GM18907 (cell line): ENCODE measurements at regions not wholly inside any gene's neighbourhood (a gene's known extent, or its start where the extent isn't known, plus 50 kb on each side); places are given as distances from the start of the nearest gene placed in this dataset.
"Not testable (repeated sequence)": the region's sequence is repeated elsewhere in the genome, so short reads cannot be mapped to it uniquely, and the experiment has no call there.

Experiments used
- ATAC-seq: cut with Tn5 transposase; IDR thresholded peaks from one replicate; pipeline ENCODE4 v1.9.1; 2021; ENCODE audit warnings: mild to moderate bottlenecking, moderate library complexity; ENCODE audit not compliant: unreplicated experiment

GRCh38 chr4:189207872-189208271 is 732.8 kb upstream of the FRG1 start:
- ATAC-seq = no peak

GRCh38 chr4:189215574-189215973 is 725.1 kb upstream of the FRG1 start:
- no peak for ATAC-seq

GRCh38 chr4:189221691-189222090 is 719.0 kb upstream of the FRG1 start:
- no peak for ATAC-seq

GRCh38 chr4:189228726-189229125 is 711.9 kb upstream of the FRG1 start:
- no peak for ATAC-seq

- ATAC-seq = no peak
These were observed 708.4 kb upstream of the FRG1 start for GRCh38 chr4:189232274-189232673.

DNA sequence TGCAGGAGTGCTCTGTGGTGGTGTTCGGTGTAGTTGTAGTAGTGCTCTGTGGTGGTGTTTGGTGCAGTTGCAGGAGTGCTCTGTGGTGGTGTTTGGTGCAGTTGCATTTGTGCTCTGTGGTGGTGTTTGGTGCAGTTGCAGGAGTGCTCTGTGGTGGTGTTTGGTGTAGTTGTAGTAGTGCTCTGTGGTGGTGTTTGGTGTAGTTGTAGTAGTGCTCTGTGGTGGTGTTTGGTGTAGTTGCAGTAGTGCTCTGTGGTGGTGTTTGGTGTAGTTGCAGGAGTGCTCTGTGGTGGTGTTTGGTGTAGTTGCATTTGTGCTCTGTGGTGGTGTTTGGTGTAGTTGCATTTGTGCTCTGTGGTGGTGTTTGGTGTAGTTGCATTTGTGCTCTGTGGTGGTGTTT is 706.9 kb upstream of the FRG1 start:
- ATAC-seq = not testable (repeated sequence)

- not testable (repeated sequence) for ATAC-seq
These were observed 705.7 kb upstream of the FRG1 start for GRCh38 chr4:189234948-189235347.

- no peak for ATAC-seq
These were observed 705.1 kb upstream of the FRG1 start for GRCh38 chr4:189235599-189235998.

DNA sequence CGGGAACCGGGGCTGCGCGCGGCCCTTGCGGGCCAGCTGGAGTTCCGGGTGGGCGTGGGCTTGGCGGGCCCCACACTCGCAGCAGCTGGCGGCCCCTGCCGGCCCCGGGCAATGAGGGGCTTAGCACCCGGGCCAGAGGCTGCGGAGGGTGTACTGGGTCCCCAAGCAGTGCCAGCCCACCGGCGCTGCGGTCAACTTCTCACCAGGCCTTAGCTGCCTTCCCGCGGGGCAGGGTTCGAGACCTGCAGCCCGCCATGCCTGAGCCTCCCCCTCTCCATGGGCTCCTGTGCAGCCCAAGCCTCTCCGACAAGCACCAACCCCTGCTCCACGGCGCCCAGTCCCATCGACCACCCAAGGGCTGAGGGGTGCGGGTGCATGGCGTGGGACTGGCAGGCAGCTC is 704.4 kb upstream of the FRG1 start:
- ATAC-seq = not testable (repeated sequence)

- no peak for ATAC-seq
These were observed 703.3 kb upstream of the FRG1 start for GRCh38 chr4:189237340-189237739.

GRCh38 chr4:189255636-189256035 is 685.0 kb upstream of the FRG1 start:
- ATAC-seq = no peak

GRCh38 chr4:189261475-189261874 is 679.2 kb upstream of the FRG1 start:
- ATAC-seq = no peak

GRCh38 chr4:189265515-189265914 is 675.2 kb upstream of the FRG1 start:
- ATAC-seq = no peak

DNA sequence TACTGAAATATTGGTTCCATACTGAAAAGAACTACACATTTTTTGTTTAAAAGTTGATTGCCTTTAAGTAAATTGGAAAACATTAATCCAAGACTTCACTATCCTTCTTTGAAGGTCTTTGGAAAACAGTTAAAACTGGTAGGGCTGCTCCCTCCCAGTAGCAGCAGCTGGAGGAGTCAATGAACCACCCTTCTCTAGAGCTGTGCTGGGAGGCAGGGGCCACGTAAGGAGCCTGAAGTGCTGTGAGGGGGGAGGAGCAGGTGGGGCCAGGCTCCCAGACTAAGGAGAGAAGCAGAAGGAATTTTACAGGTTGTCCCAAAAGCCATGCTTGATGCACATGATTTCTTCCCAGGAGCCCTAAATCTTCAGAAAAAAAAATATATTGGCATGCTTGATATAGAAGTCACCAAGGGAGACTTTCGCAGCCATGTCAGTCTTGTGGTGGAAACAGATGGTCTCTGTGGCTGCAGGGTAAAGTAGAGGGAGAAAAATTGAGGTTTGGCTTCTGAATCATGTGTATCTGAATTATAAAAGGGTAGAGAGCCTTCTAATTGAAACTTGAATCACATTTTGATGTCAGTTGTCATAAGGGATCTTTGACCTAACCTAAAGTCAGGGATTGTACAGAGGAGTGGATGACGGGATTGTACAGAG is 673.2 kb upstream of the FRG1 start:
- no peak for ATAC-seq

- ATAC-seq = no peak
These were observed 662.0 kb upstream of the FRG1 start for GRCh38 chr4:189278597-189279165.

DNA sequence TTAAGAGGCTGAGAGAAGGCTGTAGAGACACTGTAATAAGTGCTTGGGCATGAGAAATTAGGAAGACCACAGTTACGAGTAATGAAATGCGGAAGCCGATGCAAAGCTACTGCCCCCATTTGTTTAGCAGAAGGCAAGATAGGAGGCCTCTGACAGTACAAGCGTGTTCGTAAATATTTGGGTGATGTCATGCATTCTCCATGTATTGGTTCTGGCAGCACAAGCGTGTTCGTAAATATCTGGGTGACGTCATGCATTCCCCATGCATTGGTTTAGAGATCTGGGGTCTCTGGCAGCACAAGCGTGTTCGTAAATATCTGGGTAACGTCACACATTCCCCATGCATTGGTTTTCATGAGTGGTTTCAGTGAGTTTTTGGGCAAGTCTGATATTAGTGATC is 661.5 kb upstream of the FRG1 start:
- ATAC-seq = no peak

DNA sequence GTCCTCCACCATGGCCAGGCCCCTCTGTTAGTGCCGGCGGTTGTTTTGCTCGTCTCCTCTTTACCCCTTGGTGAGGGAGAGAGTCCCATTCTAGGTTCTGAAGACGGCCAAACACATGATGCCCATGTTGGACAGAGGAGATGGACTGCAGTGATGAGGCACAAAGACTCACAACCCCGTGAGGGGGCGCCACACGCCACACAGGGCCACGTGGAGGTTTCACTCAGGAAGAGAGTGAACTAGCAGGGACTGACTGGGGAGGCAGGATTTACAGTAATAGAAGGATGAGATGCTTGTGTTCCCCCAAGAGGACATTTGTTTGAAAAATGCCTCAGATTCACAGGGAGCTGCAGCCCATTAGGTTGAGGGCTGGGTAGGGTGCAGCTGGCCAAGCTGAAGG is 655.3 kb upstream of the FRG1 start:
- ATAC-seq = no peak

DNA sequence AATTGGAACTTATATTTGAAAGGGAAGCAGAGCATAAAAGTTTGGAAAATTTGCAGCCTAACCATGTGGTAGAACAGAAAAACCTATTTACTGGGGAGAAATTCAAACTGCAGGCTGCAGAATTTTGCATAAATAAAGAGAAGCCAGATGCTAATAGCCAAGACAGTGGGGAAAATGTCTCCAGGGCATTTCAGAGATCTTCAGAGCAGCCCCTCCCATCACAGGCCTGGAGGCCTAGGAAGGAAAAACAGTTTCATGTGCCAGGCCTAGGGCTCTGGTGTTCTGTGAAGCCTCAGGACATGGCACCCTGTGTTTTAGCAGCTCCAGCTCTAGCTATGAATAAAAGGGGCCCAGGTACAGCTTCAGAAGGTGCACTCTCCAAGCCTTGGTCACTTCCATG is 648.7 kb upstream of the FRG1 start:
- ATAC-seq = no peak

GRCh38 chr4:189293459-189293858 is 647.2 kb upstream of the FRG1 start:
- no peak for ATAC-seq

DNA sequence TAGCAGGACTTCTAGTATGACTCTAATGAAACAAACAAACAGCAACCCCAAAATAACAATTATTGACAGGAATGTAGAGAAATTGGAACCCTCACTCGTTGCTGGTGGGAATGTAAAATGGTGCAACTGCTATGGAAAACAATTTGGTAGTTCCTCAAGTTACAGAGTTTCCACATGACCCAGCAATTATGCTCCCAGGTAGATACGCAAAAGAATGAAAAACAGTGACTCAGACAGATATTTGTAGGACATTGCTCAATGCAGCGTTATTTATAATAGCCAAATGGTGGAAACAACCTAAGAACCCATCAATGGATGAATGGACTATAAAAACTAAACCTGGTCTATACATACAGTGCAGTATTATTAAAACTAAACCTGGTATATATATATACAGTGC is 646.1 kb upstream of the FRG1 start:
- no peak for ATAC-seq

DNA sequence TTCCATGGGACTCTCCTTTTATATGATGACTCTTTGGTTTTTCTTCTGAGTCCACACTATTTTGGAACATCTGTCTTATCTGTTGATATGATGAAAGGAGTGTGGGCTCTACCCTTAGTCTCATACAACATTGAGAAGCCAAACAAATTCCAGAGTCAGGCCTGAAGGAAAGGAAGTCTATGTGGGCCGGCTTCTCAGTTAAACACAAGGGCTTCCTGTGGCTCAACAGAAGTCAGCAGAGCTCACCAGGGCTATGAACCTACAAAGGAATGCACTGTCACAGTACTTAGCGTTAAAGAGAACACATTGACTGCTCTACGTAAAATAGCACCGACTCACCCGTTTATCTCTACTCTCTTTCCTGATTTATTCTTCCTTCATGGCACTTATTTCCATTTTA is 641.0 kb upstream of the FRG1 start:
- no peak for ATAC-seq

- no peak for ATAC-seq
These were observed 639.0 kb upstream of the FRG1 start for GRCh38 chr4:189301692-189302091.

DNA sequence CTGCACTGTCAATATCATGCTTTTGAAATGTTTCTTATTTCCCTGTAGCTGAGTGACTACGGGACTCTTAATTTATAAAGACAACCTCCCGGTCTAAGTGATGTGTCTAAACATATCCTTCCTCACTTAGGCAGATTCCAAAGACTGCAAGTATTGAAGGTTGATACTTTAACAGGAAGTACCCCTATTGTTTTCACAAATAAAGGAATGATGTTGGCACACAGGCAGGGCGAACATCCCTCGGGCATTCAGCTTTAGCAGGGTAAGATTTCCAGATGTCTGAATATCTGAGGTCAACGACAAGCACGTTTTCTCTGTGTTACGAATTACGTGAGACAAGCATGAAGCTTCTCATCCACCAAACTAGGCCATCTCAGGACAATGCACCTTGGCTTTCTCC is 638.0 kb upstream of the FRG1 start:
- no peak for ATAC-seq
